HCEC 1CT (cell line): ENCODE measurements at regions not wholly inside any gene's neighbourhood (a gene's known extent, or its start where the extent isn't known, plus 50 kb on each side); places are given as distances from the start of the nearest gene placed in this dataset.
"Not testable (repeated sequence)": the region's sequence is repeated elsewhere in the genome, so short reads cannot be mapped to it uniquely, and the experiment has no call there.

ENCODE experiments used
- DNase-seq: peaks from one replicate; pipeline ENCODE4 v3.0.0-alpha.2; 2017

- no peak for DNase-seq
Observed at GRCh38 chr5:89320421-89321277, 437.7 kb upstream of the MEF2C start.

GRCh38 chr5:89317838-89318237 lies 434.9 kb upstream of the MEF2C start:
- DNase-seq: not testable (repeated sequence)

GRCh38 chr5:89315286-89316100 lies 432.5 kb upstream of the MEF2C start:
- no peak for DNase-seq

- DNase-seq: peak; percentile 94
Observed at GRCh38 chr5:89313804-89314588, 431.0 kb upstream of the MEF2C start.

- DNase-seq: peak; percentile 93
Observed at GRCh38 chr5:89313044-89313443, 430.1 kb upstream of the MEF2C start.

GRCh38 chr5:89309268-89309667 lies 426.3 kb upstream of the MEF2C start:
- DNase-seq: no peak

GRCh38 chr5:89308606-89309040 lies 425.6 kb upstream of the MEF2C start:
- DNase-seq: no peak

GRCh38 chr5:89307972-89308371 lies 425.0 kb upstream of the MEF2C start:
- no peak for DNase-seq

- not testable (repeated sequence) for DNase-seq
Observed at GRCh38 chr5:89307141-89307540, 424.2 kb upstream of the MEF2C start.

GRCh38 chr5:89303033-89303480 lies 420.1 kb upstream of the MEF2C start:
- no peak for DNase-seq

GRCh38 chr5:89302102-89302891 lies 419.3 kb upstream of the MEF2C start:
- no peak for DNase-seq

- no peak for DNase-seq
Observed at GRCh38 chr5:89301321-89302025, 418.5 kb upstream of the MEF2C start.

- DNase-seq: peak; percentile 68
Observed at GRCh38 chr5:89300426-89300970, 417.5 kb upstream of the MEF2C start.

GRCh38 chr5:89299998-89300397 lies 417.0 kb upstream of the MEF2C start:
- peak; percentile 56 for DNase-seq

GRCh38 chr5:89297066-89297465 lies 414.1 kb upstream of the MEF2C start:
- no peak for DNase-seq

- DNase-seq: peak; percentile 71
Observed at GRCh38 chr5:89293810-89294209, 410.8 kb upstream of the MEF2C start.

- no peak for DNase-seq
Observed at GRCh38 chr5:89292487-89292886, 409.5 kb upstream of the MEF2C start.

GRCh38 chr5:89289604-89290003 lies 406.6 kb upstream of the MEF2C start:
- DNase-seq: peak; percentile 78

GRCh38 chr5:89287964-89288363 lies 405.0 kb upstream of the MEF2C start:
- DNase-seq: no peak

- DNase-seq: no peak
Observed at GRCh38 chr5:89286320-89286719, 403.3 kb upstream of the MEF2C start.
